OCI-LY1 (cell line): ENCODE measurements at regions not wholly inside any gene's neighbourhood (a gene's known extent, or its start where the extent isn't known, plus 50 kb on each side); places are given as distances from the start of the nearest gene placed in this dataset.

Source experiments
- H2AFZ ChIP-seq: fragments of 200-600 bp; sonication (generic), shearing (Covaris generic); 2 replicates; pipeline ENCODE4 v1.6.0; 2014; ENCODE audit warnings: antibody characterized with exemption, mild to moderate bottlenecking, low read length
- H3F3A ChIP-seq: fragments of 200-600 bp; sonication (generic), shearing (Covaris generic); 2 replicates; pipeline ENCODE4 v1.6.0; 2014; ENCODE audit warnings: mild to moderate bottlenecking, antibody characterized with exemption, low read length, moderate library complexity; ENCODE audit not compliant: insufficient read depth
- H3K27ac ChIP-seq: fragments of 200-600 bp; sonication (generic); 2 replicates; pipeline ENCODE4 v1.5.1; 2014; ENCODE audit warnings: low read length, mixed run types, mild to moderate bottlenecking, low read depth; ENCODE audit not compliant: poor library complexity, severe bottlenecking
- H3K27me3 ChIP-seq: fragments of 200-600 bp; sonication (generic); 2 replicates; pipeline ENCODE4 v1.6.0; 2014; ENCODE audit warnings: antibody characterized with exemption, mild to moderate bottlenecking, low read length, moderate library complexity; ENCODE audit not compliant: insufficient read depth
- H3K36me3 ChIP-seq: fragments of 200-600 bp; sonication (generic); 2 replicates; pipeline ENCODE4 v1.6.1; 2014; ENCODE audit warnings: mild to moderate bottlenecking, antibody characterized with exemption, low read length, moderate library complexity, mixed read lengths; ENCODE audit not compliant: insufficient read depth
- H3K4me1 ChIP-seq: fragments of 200-600 bp; sonication (generic); 2 replicates; pipeline ENCODE4 v1.5.1; 2014; ENCODE audit warnings: mild to moderate bottlenecking, low read length, moderate library complexity; ENCODE audit not compliant: insufficient read depth, severe bottlenecking
- H3K4me2 ChIP-seq: fragments of 200-600 bp; sonication (generic), shearing (Covaris generic); 2 replicates; pipeline ENCODE4 v1.6.1; 2014; ENCODE audit warnings: low read length
- H3K4me3 ChIP-seq: fragments of 200-600 bp; sonication (generic); 2 replicates; pipeline ENCODE4 v1.5.1; 2014; ENCODE audit warnings: low read length, low read depth, mild to moderate bottlenecking, mixed read lengths; ENCODE audit not compliant: poor library complexity, severe bottlenecking
- H3K79me2 ChIP-seq: fragments of 200-600 bp; shearing (Covaris generic); 2 replicates; pipeline ENCODE4 v1.6.1; 2016; ENCODE audit warnings: mixed run types, low read length, mixed read lengths; ENCODE audit not compliant: insufficient read depth
- H3K9ac ChIP-seq: fragments of 200-600 bp; sonication (generic), shearing (Covaris generic); 2 replicates; pipeline ENCODE4 v1.6.1; 2014; ENCODE audit warnings: mild to moderate bottlenecking, low read length, mixed read lengths
- H3K9me2 ChIP-seq: fragments of 200-600 bp; sonication (generic), shearing (Covaris generic); 2 replicates; pipeline ENCODE4 v1.6.1; 2014; ENCODE audit warnings: low read depth, mild to moderate bottlenecking, low read length, mixed read lengths
- H3K9me3 ChIP-seq: fragments of 200-600 bp; shearing (Covaris generic); 2 replicates; pipeline ENCODE4 v1.6.1; 2014; ENCODE audit warnings: low read length, mixed read lengths
- H4K20me1 ChIP-seq: fragments of 200-600 bp; sonication (generic), shearing (Covaris generic); 2 replicates; pipeline ENCODE4 v1.6.0; 2016; ENCODE audit warnings: mild to moderate bottlenecking, low read length; ENCODE audit not compliant: insufficient read depth
- EZH2 ChIP-seq: fragments of 200-600 bp; sonication (generic), shearing (Covaris generic); IDR thresholded peaks from 2 replicates; pipeline ENCODE4 v1.8.0; 2017; ENCODE audit warnings: borderline replicate concordance, mixed run types, mild to moderate bottlenecking, antibody characterized with exemption, low read length, moderate library complexity, mixed read lengths
- TF ChIP-seq, protein P1 (sequence below): fragments of 200-600 bp; sonication (generic), shearing (Covaris generic); IDR thresholded peaks from 2 replicates; pipeline ENCODE4 v1.5.1; 2017; ENCODE audit warnings: mild to moderate bottlenecking, antibody characterized with exemption, low read length, moderate library complexity, mixed read lengths

DNA sequence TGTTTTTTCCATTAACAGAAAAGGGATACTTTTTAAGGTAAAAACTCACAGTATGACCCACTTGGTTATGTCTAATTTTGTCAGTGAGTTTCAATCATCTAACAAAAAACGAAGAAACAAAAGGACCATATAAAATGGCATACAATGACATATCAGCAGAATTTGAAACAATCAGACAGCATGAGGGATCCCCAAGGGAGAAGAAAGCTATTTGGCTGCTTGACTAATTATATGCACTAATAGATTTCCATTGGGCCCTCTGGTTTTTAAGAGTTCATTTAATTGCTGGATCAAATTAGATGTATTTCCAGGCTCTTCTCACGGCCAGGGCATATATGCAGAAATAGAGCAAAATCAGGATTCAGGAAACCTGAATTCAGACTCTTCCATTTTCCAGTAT lies 376.4 kb upstream of the GBE1 start:
- no peak overlapping the region for H2AFZ ChIP-seq
- no peak overlapping the region for H3K4me3 ChIP-seq
- no peaks in the 10 kb centered on the region for H3K9me3 ChIP-seq
- H3K27ac ChIP-seq, result no peak overlapping the region
- no peaks in the 10 kb centered on the region for H4K20me1 ChIP-seq
- no peak for TF ChIP-seq EZH2
- TF ChIP-seq, protein P1, sequence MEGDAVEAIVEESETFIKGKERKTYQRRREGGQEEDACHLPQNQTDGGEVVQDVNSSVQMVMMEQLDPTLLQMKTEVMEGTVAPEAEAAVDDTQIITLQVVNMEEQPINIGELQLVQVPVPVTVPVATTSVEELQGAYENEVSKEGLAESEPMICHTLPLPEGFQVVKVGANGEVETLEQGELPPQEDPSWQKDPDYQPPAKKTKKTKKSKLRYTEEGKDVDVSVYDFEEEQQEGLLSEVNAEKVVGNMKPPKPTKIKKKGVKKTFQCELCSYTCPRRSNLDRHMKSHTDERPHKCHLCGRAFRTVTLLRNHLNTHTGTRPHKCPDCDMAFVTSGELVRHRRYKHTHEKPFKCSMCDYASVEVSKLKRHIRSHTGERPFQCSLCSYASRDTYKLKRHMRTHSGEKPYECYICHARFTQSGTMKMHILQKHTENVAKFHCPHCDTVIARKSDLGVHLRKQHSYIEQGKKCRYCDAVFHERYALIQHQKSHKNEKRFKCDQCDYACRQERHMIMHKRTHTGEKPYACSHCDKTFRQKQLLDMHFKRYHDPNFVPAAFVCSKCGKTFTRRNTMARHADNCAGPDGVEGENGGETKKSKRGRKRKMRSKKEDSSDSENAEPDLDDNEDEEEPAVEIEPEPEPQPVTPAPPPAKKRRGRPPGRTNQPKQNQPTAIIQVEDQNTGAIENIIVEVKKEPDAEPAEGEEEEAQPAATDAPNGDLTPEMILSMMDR, result no peak
- H3K79me2 ChIP-seq, result no peaks in the 10 kb centered on the region
- no peaks in the 10 kb centered on the region for H3F3A ChIP-seq
- H3K4me1 ChIP-seq, result no peaks in the 10 kb centered on the region
- H3K27me3 ChIP-seq, result no peaks in the 10 kb centered on the region
- H3K4me2 ChIP-seq, result no peak overlapping the region
- no peaks in the 10 kb centered on the region for H3K9me2 ChIP-seq
- H3K36me3 ChIP-seq, result no peaks in the 10 kb centered on the region
- H3K9ac ChIP-seq, result no peak overlapping the region

DNA sequence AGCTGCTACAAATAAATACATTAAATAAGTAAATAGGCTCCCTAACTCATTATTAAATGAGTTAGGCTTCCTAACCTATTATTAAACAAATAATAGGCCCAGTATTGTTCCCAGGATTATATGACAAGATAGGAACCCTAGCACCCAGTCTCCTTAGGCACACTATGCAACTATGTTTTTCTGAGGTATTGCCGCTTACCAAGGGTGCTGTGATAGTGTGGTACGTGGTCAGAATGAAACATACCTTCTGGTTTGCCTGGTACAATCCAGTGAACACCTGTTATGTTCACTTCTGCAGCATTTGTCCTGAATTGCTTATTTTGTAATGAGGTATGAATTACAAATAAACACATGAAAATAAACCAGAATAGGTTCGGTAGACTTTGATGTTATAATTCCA lies 375.6 kb upstream of the GBE1 start:
- no peak overlapping the region for H3K4me2 ChIP-seq
- H3K79me2 ChIP-seq, result no peaks in the 10 kb centered on the region
- no peaks in the 10 kb centered on the region for H3F3A ChIP-seq

DNA sequence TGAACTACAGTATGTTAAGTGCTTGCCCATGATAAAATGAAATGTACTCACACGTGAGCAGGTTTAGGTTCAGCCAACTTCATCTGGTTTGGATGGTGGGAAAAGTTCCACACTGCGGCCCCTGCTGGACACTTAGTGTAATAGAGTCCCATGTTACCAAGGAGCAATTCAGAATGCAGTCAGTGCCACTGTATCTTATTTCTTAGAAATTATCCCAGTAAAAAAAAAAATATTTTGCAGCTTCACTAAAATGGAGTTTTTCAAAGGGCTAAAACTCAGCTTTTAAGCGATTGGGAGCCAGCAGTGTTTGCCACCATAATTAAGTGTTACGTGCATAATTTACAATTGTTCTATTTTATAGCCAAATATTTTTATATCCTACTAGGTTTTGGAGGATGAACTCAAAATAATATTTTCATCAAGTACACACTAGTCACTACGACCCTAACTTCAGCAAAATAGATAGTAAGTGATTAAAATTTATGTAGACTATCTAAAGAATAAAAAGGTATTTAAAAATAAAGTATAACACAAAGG lies 371.7 kb upstream of the GBE1 start:
- H3K27ac ChIP-seq, result no peak overlapping the region
- H3K79me2 ChIP-seq, result no peaks in the 10 kb centered on the region
- H3F3A ChIP-seq, result no peaks in the 10 kb centered on the region
- H2AFZ ChIP-seq, result no peak overlapping the region
- no peak overlapping the region for H3K4me2 ChIP-seq
- no peaks in the 10 kb centered on the region for H3K36me3 ChIP-seq
- H4K20me1 ChIP-seq, result no peaks in the 10 kb centered on the region
- TF ChIP-seq, protein P1, result peak; percentile 73
- TF ChIP-seq EZH2, result no peak
- no peak overlapping the region for H3K4me3 ChIP-seq
- H3K9me3 ChIP-seq, result no peaks in the 10 kb centered on the region
- H3K4me1 ChIP-seq, result no peaks in the 10 kb centered on the region
- no peaks in the 10 kb centered on the region for H3K9me2 ChIP-seq
- H3K27me3 ChIP-seq, result no peaks in the 10 kb centered on the region
- H3K9ac ChIP-seq, result no peak overlapping the region

More for the DNA sequence above, 375.6 kb upstream of the GBE1 start:
- Histone ChIP-seq H3K27me3 (no peaks in the 10 kb centered on the region), H3K9ac (no peak overlapping the region), H3K9me2 (no peaks in the 10 kb centered on the region), H2AFZ (no peak overlapping the region), H3K9me3 (no peaks in the 10 kb centered on the region), H4K20me1 (no peaks in the 10 kb centered on the region), H3K36me3 (no peaks in the 10 kb centered on the region), H3K4me3 (no peak overlapping the region), H3K4me1 (no peaks in the 10 kb centered on the region), H3K27ac (no peak overlapping the region)
- TF ChIP-seq, protein P1, result no peak
- no peak for TF ChIP-seq EZH2
